Mucosa of rectum (tissue), 2 donors: ENCODE measurements at regions not wholly inside any gene's neighbourhood (a gene's known extent, or its start where the extent isn't known, plus 50 kb on each side); places are given as distances from the start of the nearest gene placed in this dataset.

Experiments used
- H3K27ac ChIP-seq, 2 donors: one replicate each; pipeline ENCODE4 v1.7.0; 2013; ENCODE audit warnings: inconsistent platforms in 2 of 2, low read depth in 2 of 2, low read length in 2 of 2
- H3K27me3 ChIP-seq, 2 donors: one replicate each; pipeline ENCODE4 v1.7.0; 2013; ENCODE audit warnings: low read length in 2 of 2; ENCODE audit not compliant: control insufficient read depth in 2 of 2, insufficient read depth in 2 of 2
- H3K36me3 ChIP-seq, 2 donors: one replicate each; pipeline ENCODE4 v1.7.0; 2013; ENCODE audit warnings: low read length in 2 of 2; ENCODE audit not compliant: control insufficient read depth in 2 of 2, insufficient read depth in 2 of 2
- H3K4me1 ChIP-seq, 2 donors: one replicate each; pipeline ENCODE4 v1.7.0; 2013; ENCODE audit warnings: low read length in 2 of 2, mild to moderate bottlenecking in 1 of 2; ENCODE audit not compliant: control insufficient read depth in 2 of 2, insufficient read depth in 2 of 2
- H3K4me3 ChIP-seq, 2 donors: one replicate each; pipeline ENCODE4 v1.7.0; 2013; ENCODE audit warnings: low read length in 2 of 2
- H3K9ac ChIP-seq, 2 donors: one replicate each; pipeline ENCODE4 v1.7.0; 2013; ENCODE audit warnings: low read length in 2 of 2, low read depth in 1 of 2, mild to moderate bottlenecking in 1 of 2
- H3K9me3 ChIP-seq, 2 donors: one replicate each; pipeline ENCODE4 v1.7.0; 2013; ENCODE audit warnings: low read length in 2 of 2; ENCODE audit not compliant: control insufficient read depth in 2 of 2
- donor health status: healthy.
- donor health status: Normal muscosa, but diverticular disease.

DNA sequence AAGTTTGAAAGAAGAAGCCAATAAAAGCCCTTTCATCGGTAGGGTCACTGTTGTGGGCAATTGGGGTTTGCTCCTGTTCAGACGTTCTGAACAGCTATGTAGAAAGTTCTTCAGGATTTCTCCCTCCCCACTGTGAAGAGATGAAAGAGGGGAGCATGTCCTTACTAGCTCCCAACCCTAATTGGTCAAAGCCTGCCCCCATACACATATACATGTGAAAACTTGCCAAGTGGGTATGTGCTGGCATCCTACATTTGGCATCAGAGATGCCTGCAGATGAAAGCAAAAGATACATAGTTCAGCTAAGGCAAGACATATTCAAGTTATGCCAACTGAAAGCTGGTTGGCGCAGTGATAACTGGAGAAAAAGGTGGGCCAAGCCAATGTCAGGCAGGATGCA is 363.1 kb upstream of the DACH1 start:
- Histone ChIP-seq H3K4me1 (no peaks in the 10 kb centered on the region), H3K4me3 (no peak overlapping the region), H3K27me3 (no peaks in the 10 kb centered on the region), H3K36me3 (no peaks in the 10 kb centered on the region), H3K9ac (no peak overlapping the region), H3K9me3 (no peaks in the 10 kb centered on the region), H3K27ac (no peak overlapping the region)

DNA sequence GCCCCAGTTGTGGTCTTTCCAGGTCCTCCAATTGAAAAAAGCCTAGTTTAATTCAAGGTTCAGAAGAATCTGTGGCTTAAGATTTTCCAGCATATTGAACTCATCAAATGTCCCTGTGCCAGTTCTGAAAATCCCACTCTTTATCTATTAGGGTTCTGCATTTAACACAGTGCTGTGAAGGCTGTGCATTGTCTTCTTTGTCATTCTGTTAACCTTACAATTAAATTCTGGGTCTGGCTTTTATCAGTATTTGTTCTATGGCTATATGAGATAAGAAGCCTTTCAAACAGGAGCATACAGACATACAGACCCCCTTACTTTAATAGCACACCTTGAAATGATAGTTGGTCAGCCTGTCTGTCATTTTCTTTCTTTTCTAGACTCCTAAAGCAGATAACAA is 362.1 kb upstream of the DACH1 start:
- Histone ChIP-seq H3K9me3 (no peaks in the 10 kb centered on the region), H3K4me1 (no peaks in the 10 kb centered on the region), H3K27ac (no peak overlapping the region), H3K9ac (no peak overlapping the region), H3K4me3 (no peak overlapping the region), H3K36me3 (no peaks in the 10 kb centered on the region), H3K27me3 (no peaks in the 10 kb centered on the region)

DNA sequence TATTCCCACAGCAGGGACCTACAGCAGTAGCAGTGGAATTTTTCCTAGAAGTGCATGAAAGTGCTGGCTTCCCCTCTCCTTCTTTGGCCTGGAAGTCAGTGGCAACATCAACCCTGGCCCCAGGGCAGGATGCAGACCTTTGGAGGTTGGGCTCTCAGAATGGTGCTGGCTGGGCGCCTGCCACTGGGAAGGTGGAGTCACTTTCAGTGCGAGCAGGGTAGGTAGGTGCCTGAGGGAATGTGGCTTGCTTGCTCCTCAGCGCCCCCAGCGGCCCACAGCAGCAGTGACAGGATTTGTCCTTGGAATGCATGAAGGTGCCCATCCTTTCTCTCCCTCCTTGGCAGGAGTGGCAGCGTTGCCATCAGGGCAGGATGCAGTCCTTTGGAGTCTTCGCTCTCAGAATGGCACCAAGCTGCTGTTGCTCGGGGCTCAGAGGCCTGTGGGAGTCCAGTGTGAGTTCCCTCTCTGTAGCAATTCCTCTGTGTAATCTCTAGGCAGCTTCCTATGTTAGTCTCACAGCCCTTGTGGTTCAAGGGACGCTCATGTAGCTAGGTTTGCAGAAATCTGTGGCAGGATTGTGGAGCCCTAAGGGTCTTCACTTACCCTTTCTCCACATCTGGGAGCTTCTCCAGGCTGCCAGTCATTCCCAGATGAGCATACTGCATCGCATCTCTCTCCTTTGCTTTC is 354.4 kb upstream of the DACH1 start:
- H3K4me3 ChIP-seq = no peak overlapping the region
- no peaks in the 10 kb centered on the region for H3K9me3 ChIP-seq

DNA sequence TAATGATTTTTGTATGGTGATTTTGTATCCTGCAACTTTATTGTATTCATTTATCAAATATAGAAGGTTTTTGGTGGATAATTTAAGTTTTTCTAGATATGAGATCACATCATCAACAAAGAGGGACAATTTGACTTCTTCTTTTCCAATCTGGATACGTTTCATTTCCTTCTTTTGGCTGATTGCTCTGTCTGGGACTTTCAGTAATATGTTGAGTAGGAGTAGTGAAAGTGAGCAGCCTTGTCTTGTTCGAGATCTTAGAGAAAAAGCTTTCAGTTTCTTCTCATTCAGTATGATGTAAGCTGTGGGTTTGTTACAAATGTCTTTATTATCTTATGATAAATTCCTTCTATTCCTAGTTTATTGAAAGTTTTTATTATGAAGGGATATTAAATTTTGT is 352.0 kb upstream of the DACH1 start:
- Histone ChIP-seq H3K4me3 (no peak overlapping the region), H3K27me3 (no peaks in the 10 kb centered on the region), H3K4me1 (no peaks in the 10 kb centered on the region), H3K9me3 (no peaks in the 10 kb centered on the region), H3K36me3 (no peaks in the 10 kb centered on the region), H3K9ac (no peak overlapping the region), H3K27ac (no peak overlapping the region)

More for the DNA sequence above, 354.4 kb upstream of the DACH1 start:
- no peak overlapping the region for H3K9ac ChIP-seq
- no peaks in the 10 kb centered on the region for H3K4me1 ChIP-seq
- no peak overlapping the region for H3K27ac ChIP-seq
- no peaks in the 10 kb centered on the region for H3K27me3 ChIP-seq
- no peaks in the 10 kb centered on the region for H3K36me3 ChIP-seq

DNA sequence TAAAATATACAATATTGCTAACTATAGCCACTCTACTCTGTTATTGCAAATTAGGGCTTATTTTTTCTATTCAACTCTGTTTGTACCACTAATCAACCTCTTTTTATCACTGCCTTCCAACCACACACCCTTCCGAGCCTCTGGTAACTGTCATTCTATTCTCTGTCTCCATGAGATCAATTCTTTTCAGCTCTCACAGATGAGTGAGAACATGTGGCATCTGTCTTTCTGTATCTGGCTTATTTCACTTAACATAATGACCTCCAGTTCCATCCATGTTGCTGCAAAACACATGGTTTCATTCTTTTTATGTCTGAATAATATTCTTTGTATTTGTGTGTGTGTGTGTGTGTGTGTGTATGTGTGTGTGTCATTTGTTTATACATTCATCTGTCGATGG is 350.1 kb upstream of the DACH1 start:
- no peak overlapping the region for H3K27ac ChIP-seq

DNA sequence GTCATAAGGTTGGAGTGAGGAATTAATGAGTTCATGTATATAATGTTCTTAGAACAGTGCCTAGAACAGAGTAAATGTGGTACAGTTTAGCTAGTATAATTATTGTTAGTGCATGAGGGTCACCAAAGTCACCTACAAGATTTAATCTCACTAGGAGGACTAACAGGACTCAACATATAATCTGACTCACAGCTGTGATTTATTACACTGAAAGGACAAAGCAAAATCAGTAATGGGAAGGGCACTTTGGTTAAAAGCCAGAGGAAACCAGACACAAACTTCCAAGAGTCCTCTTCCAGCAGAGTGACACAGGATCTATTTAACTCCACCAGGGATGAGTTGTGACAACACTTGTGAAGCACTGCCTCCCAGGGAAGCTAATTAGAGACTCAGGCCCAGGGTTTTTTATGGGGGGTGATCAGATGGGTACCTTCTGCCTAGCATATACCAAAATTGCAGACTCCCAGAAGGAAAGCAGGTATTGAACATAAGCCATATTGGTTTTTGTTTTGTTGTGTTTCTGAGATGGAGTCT is 341.2 kb upstream of the DACH1 start:
- Histone ChIP-seq H3K9ac (no peak overlapping the region), H3K4me1 (no peaks in the 10 kb centered on the region), H3K4me3 (no peak overlapping the region), H3K36me3 (no peaks in the 10 kb centered on the region), H3K27ac (no peak overlapping the region), H3K27me3 (no peaks in the 10 kb centered on the region), H3K9me3 (no peaks in the 10 kb centered on the region)

More for the DNA sequence above, 350.1 kb upstream of the DACH1 start:
- no peaks in the 10 kb centered on the region for H3K36me3 ChIP-seq
- H3K4me1 ChIP-seq = no peaks in the 10 kb centered on the region
- no peak overlapping the region for H3K9ac ChIP-seq
- no peaks in the 10 kb centered on the region for H3K9me3 ChIP-seq
- H3K27me3 ChIP-seq = no peaks in the 10 kb centered on the region
- H3K4me3 ChIP-seq = no peak overlapping the region

DNA sequence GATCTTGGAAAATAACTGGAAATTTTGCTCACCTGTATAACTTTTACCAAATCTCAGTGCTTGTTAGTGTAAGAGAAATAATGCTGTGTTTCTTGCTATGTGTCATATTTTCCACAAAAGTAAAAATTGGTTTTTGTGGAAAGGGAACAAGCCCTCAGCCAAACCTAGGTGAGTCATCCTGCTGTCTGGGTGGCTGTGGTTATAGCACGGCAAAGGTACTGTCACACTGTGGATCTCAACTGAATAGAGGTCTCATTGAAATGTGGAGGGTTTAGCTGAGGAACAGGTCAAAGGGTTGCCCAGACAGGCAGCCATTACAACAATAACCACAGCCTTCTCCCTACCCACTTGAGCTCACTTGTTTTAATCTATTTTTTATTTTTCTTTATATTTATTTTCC is 338.8 kb upstream of the DACH1 start:
- Histone ChIP-seq H3K4me3 (no peak overlapping the region), H3K27ac (no peak overlapping the region), H3K4me1 (no peaks in the 10 kb centered on the region), H3K36me3 (no peaks in the 10 kb centered on the region), H3K9ac (no peak overlapping the region), H3K27me3 (no peaks in the 10 kb centered on the region), H3K9me3 (no peaks in the 10 kb centered on the region)

DNA sequence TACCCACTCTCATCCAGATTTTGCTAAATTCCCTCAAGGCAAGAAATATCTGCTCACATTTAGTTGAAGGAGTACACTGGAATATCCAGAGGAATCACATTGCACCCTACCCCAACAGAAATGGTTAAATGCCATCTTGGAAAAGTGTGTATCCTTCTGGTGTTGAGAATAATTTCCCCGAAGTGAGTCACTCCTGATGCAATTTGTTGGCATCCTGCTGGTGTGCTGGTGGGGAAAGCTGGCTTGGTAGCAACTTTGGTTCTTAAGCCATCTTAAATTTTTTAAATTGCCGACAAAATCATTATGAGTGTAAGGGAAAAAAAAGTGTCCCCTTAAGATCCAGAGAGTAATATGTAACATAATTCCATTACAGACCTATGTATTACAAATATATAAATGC is 337.3 kb upstream of the DACH1 start:
- Histone ChIP-seq H3K27ac (no peak overlapping the region), H3K27me3 (no peaks in the 10 kb centered on the region), H3K9ac (no peak overlapping the region), H3K4me3 (no peak overlapping the region), H3K36me3 (no peaks in the 10 kb centered on the region), H3K4me1 (no peaks in the 10 kb centered on the region), H3K9me3 (no peaks in the 10 kb centered on the region)

DNA sequence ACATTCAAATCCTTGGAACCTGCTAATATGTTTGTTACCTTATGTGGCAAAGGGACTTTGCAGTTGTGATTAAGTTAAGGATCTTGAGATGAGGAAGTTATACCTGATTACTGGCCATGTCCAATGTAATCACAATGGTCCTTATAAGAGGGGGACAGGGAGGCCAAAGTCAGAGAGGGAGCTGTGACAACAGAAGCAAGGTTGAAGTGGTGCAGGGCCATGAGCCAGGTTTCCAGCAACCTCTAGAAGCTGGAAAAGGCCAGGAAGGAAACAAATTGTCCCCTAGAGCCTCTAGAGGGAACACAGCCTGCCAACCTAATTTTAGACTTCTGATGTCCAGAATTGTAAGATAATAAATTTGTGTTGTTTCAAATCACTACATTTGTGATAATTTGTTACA is 334.7 kb upstream of the DACH1 start:
- Histone ChIP-seq H3K9me3 (no peaks in the 10 kb centered on the region), H3K4me3 (no peak overlapping the region), H3K27me3 (no peaks in the 10 kb centered on the region), H3K27ac (no peak overlapping the region), H3K9ac (no peak overlapping the region), H3K4me1 (no peaks in the 10 kb centered on the region), H3K36me3 (no peaks in the 10 kb centered on the region)

DNA sequence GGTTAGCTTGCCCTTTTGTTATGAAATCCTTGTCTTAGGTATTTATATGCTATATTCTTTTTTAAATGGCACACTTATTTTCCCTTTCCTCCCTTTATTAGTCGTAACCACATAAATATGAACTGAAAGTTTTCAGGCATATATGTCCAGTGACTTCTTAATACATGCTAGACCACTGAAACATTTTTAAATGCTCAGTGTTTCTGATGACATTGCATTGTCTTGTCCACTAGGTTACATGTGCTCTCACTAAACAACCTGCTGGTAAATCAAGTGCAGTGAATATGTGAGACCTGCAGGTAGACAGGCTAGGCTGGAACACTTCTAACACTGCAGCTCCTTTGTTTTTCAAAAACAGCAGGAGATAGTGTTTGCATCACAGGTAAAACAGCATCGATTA is 332.6 kb upstream of the DACH1 start:
- H3K4me1 ChIP-seq = no peaks in the 10 kb centered on the region
- H3K4me3 ChIP-seq = no peak overlapping the region
- no peaks in the 10 kb centered on the region for H3K9me3 ChIP-seq
- H3K27me3 ChIP-seq = no peaks in the 10 kb centered on the region
- no peak overlapping the region for H3K27ac ChIP-seq
- no peak overlapping the region for H3K9ac ChIP-seq
- no peaks in the 10 kb centered on the region for H3K36me3 ChIP-seq
